GM18511 (cell line): ENCODE measurements at regions not wholly inside any gene's neighbourhood (a gene's known extent, or its start where the extent isn't known, plus 50 kb on each side); places are given as distances from the start of the nearest gene placed in this dataset.
"Not testable (repeated sequence)": the region's sequence is repeated elsewhere in the genome, so short reads cannot be mapped to it uniquely, and the experiment has no call there.

ENCODE experiments used
- ATAC-seq: cut with Tn5 transposase; IDR thresholded peaks from one replicate; pipeline ENCODE4 v1.9.1; 2021; ENCODE audit warnings: mild to moderate bottlenecking, moderate library complexity; ENCODE audit not compliant: unreplicated experiment

DNA sequence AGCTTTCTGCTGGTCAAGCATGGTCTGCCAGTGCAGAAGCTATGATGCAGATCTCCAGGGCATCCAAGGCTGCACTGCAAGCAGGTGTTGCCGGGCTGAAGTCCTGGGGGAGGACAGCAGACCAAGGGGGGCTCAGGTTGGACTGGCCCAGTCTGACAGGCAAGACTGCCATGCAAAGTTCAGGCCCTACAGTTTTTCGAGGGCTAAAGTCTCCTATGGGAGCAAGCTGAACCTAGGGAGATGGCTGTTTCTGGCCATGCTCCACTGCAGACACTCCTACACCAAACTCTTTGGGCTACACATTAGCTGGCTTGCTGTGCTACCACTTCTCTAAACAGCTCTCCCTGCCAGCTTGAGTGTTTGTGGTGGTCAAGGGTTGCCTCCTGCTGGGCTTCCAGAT is 130.0 kb upstream of the SYNCRIP start:
- no peak for ATAC-seq

DNA sequence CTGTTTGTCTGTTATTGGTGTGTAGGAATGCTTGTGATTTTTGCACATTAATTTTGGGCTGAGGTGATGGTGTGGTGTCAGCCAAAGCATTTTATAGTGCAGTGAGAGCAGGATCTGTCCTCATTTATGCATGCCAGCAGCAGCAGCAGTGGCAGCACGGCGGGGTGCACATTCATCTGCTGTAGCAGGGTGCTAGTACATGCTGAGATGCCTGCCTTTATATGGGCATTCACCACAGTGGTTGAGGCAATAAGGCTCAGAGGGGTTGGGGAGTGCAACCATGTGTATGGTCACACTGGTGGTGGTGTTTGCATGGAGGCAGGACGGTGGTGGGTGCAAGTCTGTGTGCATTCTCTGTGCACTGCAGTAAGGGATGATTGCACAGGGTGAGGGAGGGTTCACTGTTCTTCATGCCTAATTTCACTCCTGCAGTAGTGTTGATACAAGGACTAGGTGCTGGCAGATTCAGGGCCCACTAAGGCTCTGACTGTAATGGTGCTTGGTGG is 129.3 kb upstream of the SYNCRIP start:
- no peak for ATAC-seq

- ATAC-seq = no peak
Measured at GRCh38 chr6:85771455-85771854, 128.8 kb upstream of the SYNCRIP start.

DNA sequence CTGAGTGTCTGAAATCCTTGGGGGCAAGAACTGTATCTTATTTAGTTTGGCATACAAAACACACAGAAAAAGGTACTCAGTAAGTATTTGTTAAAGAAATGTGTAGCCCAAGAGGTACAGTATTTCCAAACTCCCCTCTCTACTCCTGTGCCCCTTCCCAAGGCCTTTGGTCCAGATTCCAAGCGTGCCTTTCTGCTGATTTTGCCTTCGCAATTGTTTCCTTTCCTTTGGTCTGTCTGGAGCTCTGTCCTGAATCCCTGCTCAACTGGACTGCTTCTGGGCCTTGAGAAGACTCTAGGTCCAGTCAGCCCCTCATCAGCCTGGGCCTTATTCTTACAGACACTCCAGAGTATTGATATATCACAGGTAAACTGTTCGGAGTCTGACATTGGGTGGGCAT is 122.2 kb upstream of the SYNCRIP start:
- ATAC-seq = no peak

GRCh38 chr6:85756982-85757381 is 114.3 kb upstream of the SYNCRIP start:
- ATAC-seq = no peak

GRCh38 chr6:85754894-85755293 is 112.2 kb upstream of the SYNCRIP start:
- no peak for ATAC-seq

- no peak for ATAC-seq
Measured at GRCh38 chr6:85752602-85753001, 109.9 kb upstream of the SYNCRIP start.

DNA sequence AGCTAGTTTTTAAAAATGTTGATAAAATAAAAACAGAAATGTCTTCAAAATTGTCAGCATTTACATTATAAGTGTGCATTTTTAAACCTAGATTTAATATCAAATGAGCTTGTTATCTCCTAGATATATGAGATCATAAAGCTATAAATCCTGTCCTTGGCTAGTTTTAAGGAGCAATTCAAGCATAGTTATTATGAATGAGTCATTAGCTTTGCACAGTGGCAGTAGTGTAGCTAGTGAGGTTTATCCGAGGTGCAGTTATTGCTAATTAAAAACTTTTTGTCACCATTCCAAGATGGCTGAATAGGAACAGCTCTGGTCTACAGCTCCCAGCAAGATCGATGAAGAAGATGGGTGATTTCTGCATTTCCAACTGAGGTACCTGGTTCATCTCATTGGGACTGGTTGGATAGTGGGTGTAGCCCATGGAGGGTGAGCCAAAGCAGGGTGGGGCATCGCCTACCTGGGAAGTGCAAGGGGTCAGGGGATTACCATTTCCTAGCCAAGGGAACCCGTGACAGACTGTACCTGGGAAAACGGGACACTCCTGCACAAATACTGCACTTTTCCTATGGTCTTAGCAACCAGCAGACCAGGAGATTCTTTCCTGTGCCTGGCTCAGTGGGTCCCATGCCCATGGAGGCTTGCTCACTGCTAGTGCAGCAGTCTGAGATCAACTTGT is 108.8 kb upstream of the SYNCRIP start:
- no peak for ATAC-seq

DNA sequence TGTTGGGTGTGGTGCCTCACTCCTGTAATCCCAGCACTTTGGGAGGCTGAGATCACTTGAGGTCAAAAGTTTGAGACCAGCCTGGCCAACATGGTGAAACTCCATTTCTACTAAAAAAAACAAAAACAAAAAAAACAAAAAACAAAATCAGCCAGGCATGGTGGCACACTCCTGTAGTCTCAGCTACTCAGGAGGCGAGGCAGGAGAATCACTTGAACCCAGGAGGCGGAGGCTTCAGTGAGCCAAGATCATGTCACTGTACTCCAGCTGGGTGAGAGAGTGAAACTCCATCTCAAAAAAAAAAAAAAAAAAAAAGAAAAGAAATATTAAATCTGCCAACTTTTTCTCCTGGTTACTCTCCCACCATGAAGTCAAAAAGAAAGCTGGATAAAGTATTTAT is 107.5 kb upstream of the SYNCRIP start:
- not testable (repeated sequence) for ATAC-seq

DNA sequence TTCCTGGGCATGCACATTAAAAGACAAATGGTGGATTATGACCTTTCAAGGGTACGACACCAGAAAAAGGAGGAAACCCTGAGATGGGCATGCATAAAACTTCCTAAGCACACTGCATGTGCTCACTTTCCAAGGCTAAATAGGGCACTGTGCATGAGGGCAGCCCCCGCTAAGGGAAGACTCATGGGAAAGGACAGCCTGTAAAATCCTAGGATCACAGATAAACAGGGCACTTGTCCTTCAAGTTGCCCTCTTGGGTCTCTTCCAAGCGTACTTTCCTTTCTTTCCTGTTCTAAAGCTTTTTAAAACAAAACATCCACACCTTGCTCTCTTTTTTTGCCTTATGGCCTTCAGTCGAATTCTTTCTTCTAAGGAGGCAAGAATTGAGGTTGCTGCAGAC is 106.5 kb upstream of the SYNCRIP start:
- ATAC-seq = no peak

GRCh38 chr6:85747666-85748065 is 105.0 kb upstream of the SYNCRIP start:
- ATAC-seq = no peak

DNA sequence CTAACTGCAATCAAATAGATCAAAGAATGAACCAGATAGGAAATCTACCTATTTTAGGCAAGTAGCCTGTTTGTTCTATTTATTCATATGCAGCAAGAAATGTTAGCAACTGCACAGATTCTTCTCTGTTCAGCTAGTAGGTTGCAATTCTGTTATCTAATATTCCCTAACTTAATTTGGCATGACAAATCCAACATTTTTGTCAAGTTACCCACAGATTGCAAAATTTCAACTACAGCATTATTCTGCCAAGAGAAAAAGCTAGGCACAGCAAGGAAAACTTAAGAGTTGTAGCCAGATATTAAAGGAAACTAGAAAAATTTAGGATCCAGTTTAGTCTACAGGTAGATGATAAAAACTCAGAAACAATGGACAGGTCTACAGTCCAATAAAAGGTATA is 104.4 kb upstream of the SYNCRIP start:
- ATAC-seq = no peak

- ATAC-seq = no peak
Measured at GRCh38 chr6:85744433-85744970, 101.8 kb upstream of the SYNCRIP start.

DNA sequence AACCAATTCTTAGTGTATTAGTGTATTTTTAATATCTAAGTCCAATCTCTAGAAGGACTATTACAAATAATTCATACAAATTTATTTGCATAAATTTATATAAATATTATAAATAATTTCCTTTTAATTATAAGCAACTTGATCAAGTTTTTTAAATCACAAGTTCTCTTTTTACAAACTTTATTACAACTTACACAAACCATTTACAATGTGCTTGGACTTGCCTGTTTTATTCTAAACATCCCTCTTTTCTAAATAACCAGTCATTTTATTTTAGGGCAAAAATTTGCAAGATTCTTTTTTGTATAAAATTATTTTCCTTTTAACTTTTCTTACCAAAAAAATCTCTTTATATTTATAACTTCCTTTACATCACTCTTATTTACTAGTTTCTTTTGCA is 83.5 kb upstream of the SYNCRIP start:
- no peak for ATAC-seq

DNA sequence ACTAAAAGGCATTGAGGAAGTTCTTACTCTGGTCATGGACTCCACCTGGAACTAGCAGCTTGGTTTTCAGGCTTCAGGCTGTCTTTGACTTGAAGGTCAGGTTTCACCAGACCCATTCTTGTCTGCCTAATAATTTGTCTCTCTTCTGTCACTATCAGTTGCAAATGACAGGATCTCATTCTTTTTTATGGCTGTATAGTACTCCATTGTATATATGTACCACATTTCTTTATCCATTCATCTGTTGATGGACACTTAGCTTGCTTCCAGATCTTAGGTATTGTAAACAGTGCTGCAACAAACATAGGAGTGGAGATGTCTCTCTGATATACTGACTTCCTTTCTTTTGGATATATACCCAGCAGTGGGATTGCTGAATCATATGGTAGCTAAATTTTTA is 73.1 kb upstream of the SYNCRIP start:
- ATAC-seq = no peak

DNA sequence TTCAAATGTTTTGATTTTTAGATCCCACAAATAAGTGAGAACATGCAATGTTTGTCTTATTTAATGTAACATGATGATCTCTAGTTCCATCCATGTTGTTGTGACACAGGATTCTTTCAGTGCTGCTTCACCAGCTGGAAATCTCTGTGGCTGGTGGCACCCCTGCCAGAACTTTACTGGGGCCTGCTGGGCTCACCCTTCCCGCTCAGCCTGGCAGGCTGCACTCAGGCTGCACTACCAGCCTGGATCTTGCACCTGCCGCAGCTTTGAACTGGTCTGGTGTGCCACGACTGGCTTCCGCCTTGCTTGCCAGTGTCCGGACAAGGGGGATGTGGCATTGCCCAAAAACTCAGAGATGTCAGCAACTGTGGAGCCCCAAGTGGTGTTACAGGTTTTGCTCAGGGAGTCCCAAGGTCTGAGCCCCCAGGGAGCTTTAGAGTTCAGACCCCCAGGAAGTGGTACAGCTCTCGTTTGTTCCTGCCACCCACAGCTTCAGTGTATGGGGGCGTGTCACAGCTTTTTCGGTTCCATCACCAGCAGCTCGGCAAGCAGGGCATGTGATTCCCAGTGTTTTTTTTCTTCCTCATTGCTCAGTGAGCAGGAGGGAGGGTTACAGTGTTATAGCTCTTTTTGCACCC is 72.3 kb upstream of the SYNCRIP start:
- no peak for ATAC-seq

- ATAC-seq = no peak
Measured at GRCh38 chr6:85712346-85712745, 69.7 kb upstream of the SYNCRIP start.

GRCh38 chr6:85707515-85708145 is 64.9 kb upstream of the SYNCRIP start:
- ATAC-seq = not testable (repeated sequence)

- no peak for ATAC-seq
Measured at GRCh38 chr6:85706272-85706671, 63.6 kb upstream of the SYNCRIP start.

- no peak for ATAC-seq
Measured at GRCh38 chr6:85705220-85705619, 62.5 kb upstream of the SYNCRIP start.

- ATAC-seq = no peak
Measured at GRCh38 chr6:85703406-85703805, 60.7 kb upstream of the SYNCRIP start.
